GM23338 (cell line): ENCODE measurements at regions not wholly inside any gene's neighbourhood (a gene's known extent, or its start where the extent isn't known, plus 50 kb on each side); places are given as distances from the start of the nearest gene placed in this dataset.

Experiments
- ATAC-seq: fragments of 200-7000 bp; cut with Tn5 transposase; 3 replicates; pipeline ENCODE4 v1.9.1; 2020
- DNase-seq: peaks from one replicate; pipeline ENCODE4 v3.0.0-alpha.2; 2015; ENCODE audit warnings: low spot score
- H2AFZ ChIP-seq: fragments of 200-600 bp; sonication (generic); 2 replicates; pipeline ENCODE4 v1.8.0; 2016; ENCODE audit warnings: antibody characterized with exemption, mild to moderate bottlenecking, moderate library complexity
- H3F3A ChIP-seq: fragments of 200-600 bp; sonication (generic); replicated peaks from 2 replicates; pipeline ENCODE4 v1.8.0; 2017; ENCODE audit warnings: antibody characterized with exemption, mixed run types, low read depth
- H3K27ac ChIP-seq: fragments of 200-600 bp; sonication (generic); 2 replicates; pipeline ENCODE4 v1.6.1; 2016; ENCODE audit warnings: low read depth
- H3K27me3 ChIP-seq: fragments of 200-600 bp; sonication (generic); 2 replicates; pipeline ENCODE4 v1.8.0; 2016; ENCODE audit warnings: mild to moderate bottlenecking, mixed run types, moderate library complexity; ENCODE audit not compliant: insufficient read depth
- H3K36me3 ChIP-seq: fragments of 200-600 bp; sonication (generic); 2 replicates; pipeline ENCODE4 v1.8.0; 2016; ENCODE audit warnings: mild to moderate bottlenecking; ENCODE audit not compliant: insufficient read depth
- H3K4me1 ChIP-seq: fragments of 200-600 bp; sonication (generic); 2 replicates; pipeline ENCODE4 v1.8.0; 2016; ENCODE audit warnings: mild to moderate bottlenecking, moderate library complexity; ENCODE audit not compliant: insufficient read depth
- H3K4me2 ChIP-seq: fragments of 200-600 bp; sonication (generic); 2 replicates; pipeline ENCODE4 v1.7.1; 2017; ENCODE audit warnings: mixed run types
- H3K4me3 ChIP-seq: fragments of 200-600 bp; sonication (generic); 2 replicates; pipeline ENCODE4 v1.6.1; 2016; ENCODE audit warnings: mixed run types
- H3K79me2 ChIP-seq: fragments of 200-600 bp; sonication (generic); replicated peaks from 2 replicates; pipeline ENCODE4 v1.8.0; 2017; ENCODE audit warnings: mild to moderate bottlenecking; ENCODE audit not compliant: insufficient read depth
- H3K9me2 ChIP-seq: fragments of 200-600 bp; sonication (generic); 2 replicates; pipeline ENCODE4 v1.8.0; 2017; ENCODE audit not compliant: insufficient read depth
- H4K20me1 ChIP-seq: fragments of 200-600 bp; sonication (generic); replicated peaks from 2 replicates; pipeline ENCODE4 v1.8.0; 2017; ENCODE audit warnings: mild to moderate bottlenecking; ENCODE audit not compliant: insufficient read depth
- H3K27ac Mint-ChIP-seq: 2 replicates; pipeline ENCODE4 v1.8.0; 2020; ENCODE audit warnings: inconsistent platforms, mild to moderate bottlenecking, moderate library complexity, mixed read lengths
- H3K27me3 Mint-ChIP-seq: 3 replicates; pipeline ENCODE4 v1.8.0; 2022; ENCODE audit warnings: low read depth, mild to moderate bottlenecking, moderate library complexity, mixed read lengths, inconsistent platforms; ENCODE audit not compliant: insufficient read depth, poor library complexity
- H3K36me3 Mint-ChIP-seq: 3 replicates; pipeline ENCODE4 v1.8.0; 2021; ENCODE audit warnings: low read depth, mild to moderate bottlenecking, inconsistent platforms, moderate library complexity, mixed read lengths
- H3K4me1 Mint-ChIP-seq: 3 replicates; pipeline ENCODE4 v1.8.0; 2020; ENCODE audit warnings: mild to moderate bottlenecking, inconsistent platforms, mixed read lengths
- H3K4me3 Mint-ChIP-seq: 3 replicates; pipeline ENCODE4 v1.8.0; 2021; ENCODE audit warnings: moderate library complexity, mild to moderate bottlenecking, inconsistent platforms, mixed read lengths
- H3K9me3 Mint-ChIP-seq: 3 replicates; pipeline ENCODE4 v1.8.0; 2020; ENCODE audit warnings: moderate library complexity, mild to moderate bottlenecking, inconsistent platforms, mixed read lengths
- CREB1 ChIP-seq: fragments of 250-450 bp; sonication (Bioruptor Pico); IDR thresholded peaks from 2 replicates; pipeline ENCODE4 v1.5.0; 2020; ENCODE audit warnings: low read depth, mild to moderate bottlenecking, moderate library complexity
- EZH2 ChIP-seq: fragments of 200-600 bp; sonication (generic); IDR thresholded peaks from one replicate; pipeline ENCODE4 v1.8.0; 2017; ENCODE audit warnings: antibody characterized with exemption, mild to moderate bottlenecking, low read depth; ENCODE audit not compliant: unreplicated experiment
- EZH2phosphoT487 ChIP-seq: fragments of 200-600 bp; sonication (generic); IDR thresholded peaks from one replicate; pipeline ENCODE4 v1.8.1; 2018; ENCODE audit warnings: antibody characterized with exemption; ENCODE audit not compliant: unreplicated experiment
- JUNB ChIP-seq: IDR thresholded peaks from one replicate; pipeline ENCODE4 v1.6.1; 2016; ENCODE audit warnings: antibody characterized with exemption; ENCODE audit not compliant: unreplicated experiment
- NANOG ChIP-seq: IDR thresholded peaks from 2 replicates; pipeline ENCODE4 v1.6.1; 2016; ENCODE audit warnings: antibody characterized with exemption, borderline replicate concordance
- POLR2AphosphoS5 ChIP-seq: IDR thresholded peaks from 2 replicates; pipeline ENCODE4 v1.6.1; 2016; ENCODE audit warnings: antibody characterized with exemption, low read depth
- STAT1 ChIP-seq: IDR thresholded peaks from one replicate; pipeline ENCODE4 v1.6.1; 2016; ENCODE audit warnings: antibody characterized with exemption; ENCODE audit not compliant: unreplicated experiment
- ZNF114 ChIP-seq: fragments of 250-450 bp; sonication (Bioruptor Pico); IDR thresholded peaks from 2 replicates; pipeline ENCODE4 v1.5.0; 2020; ENCODE audit warnings: mild to moderate bottlenecking, moderate library complexity
- ZNF331 ChIP-seq: fragments of 250-450 bp; sonication (Bioruptor Pico); IDR thresholded peaks from 2 replicates; pipeline ENCODE4 v1.5.0; 2020; ENCODE audit warnings: low read depth, mild to moderate bottlenecking, moderate library complexity
- TF ChIP-seq, protein P1 (sequence below): fragments of 250-450 bp; sonication (Bioruptor Pico); IDR thresholded peaks from 2 replicates; pipeline ENCODE4 v1.5.0; 2020; ENCODE audit warnings: mild to moderate bottlenecking, moderate library complexity
- TF ChIP-seq, protein P2 (sequence below): IDR thresholded peaks from 2 replicates; pipeline ENCODE4 v1.6.1; 2016; ENCODE audit warnings: antibody characterized with exemption
- TF ChIP-seq, protein P3 (sequence below), 2 experiments: fragments of 200-600 bp in 1 of 2; sonication (generic) in 1 of 2; conservative IDR thresholded peaks; 2 replicates each; pipeline versions ENCODE4 v1.5.1 to v1.6.1; 2016 to 2017; ENCODE audit warnings: antibody characterized with exemption in 2 of 2, low read depth in 2 of 2, mild to moderate bottlenecking in 2 of 2, moderate library complexity in 1 of 2

DNA sequence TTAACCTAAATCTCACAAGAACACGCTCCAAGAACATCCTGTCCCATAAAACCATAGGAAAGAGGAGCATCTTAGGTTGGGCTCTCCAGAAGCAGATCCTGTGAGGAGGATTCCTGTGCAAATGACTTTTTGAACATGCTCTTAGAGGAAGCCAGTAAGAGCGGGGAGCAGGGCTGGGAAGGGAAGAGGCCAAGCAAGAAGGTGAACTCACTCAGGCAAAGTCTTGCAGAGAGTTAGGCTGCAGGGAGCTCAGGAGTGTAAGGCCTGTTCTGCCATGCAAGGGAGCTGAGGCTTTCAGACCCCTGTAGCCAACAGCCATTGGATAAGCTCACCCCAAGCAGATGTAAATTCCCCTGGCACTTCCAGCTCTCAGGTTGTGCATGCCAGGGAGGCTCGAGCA is 63.6 kb upstream of the LY86 start:
- H3K4me1 Mint-ChIP-seq = peaks cover 10% of the 10 kb centered on the region
- H3K4me2 ChIP-seq = no peak overlapping the region
- peaks cover 15% of the 10 kb centered on the region; the same call in 1 of the 2 replicates for H3K9me2 ChIP-seq
- H2AFZ ChIP-seq = no peak overlapping the region; the same call in 1 of the 2 replicates
- no peaks in the 10 kb centered on the region for H3K79me2 ChIP-seq
- DNase-seq = no peak
- H3K4me3 Mint-ChIP-seq = no peak overlapping the region
- H3K4me3 ChIP-seq = no peak overlapping the region
- peaks cover 19% of the 10 kb centered on the region; the same call in 2 of the 3 replicates for H3K9me3 Mint-ChIP-seq
- TF ChIP-seq ZNF114 (CRISPR knock-in tag) = no peak
- no peak for TF ChIP-seq POLR2AphosphoS5
- no peak for TF ChIP-seq CREB1
- no peak for TF ChIP-seq EZH2
- TF ChIP-seq, protein P1, sequence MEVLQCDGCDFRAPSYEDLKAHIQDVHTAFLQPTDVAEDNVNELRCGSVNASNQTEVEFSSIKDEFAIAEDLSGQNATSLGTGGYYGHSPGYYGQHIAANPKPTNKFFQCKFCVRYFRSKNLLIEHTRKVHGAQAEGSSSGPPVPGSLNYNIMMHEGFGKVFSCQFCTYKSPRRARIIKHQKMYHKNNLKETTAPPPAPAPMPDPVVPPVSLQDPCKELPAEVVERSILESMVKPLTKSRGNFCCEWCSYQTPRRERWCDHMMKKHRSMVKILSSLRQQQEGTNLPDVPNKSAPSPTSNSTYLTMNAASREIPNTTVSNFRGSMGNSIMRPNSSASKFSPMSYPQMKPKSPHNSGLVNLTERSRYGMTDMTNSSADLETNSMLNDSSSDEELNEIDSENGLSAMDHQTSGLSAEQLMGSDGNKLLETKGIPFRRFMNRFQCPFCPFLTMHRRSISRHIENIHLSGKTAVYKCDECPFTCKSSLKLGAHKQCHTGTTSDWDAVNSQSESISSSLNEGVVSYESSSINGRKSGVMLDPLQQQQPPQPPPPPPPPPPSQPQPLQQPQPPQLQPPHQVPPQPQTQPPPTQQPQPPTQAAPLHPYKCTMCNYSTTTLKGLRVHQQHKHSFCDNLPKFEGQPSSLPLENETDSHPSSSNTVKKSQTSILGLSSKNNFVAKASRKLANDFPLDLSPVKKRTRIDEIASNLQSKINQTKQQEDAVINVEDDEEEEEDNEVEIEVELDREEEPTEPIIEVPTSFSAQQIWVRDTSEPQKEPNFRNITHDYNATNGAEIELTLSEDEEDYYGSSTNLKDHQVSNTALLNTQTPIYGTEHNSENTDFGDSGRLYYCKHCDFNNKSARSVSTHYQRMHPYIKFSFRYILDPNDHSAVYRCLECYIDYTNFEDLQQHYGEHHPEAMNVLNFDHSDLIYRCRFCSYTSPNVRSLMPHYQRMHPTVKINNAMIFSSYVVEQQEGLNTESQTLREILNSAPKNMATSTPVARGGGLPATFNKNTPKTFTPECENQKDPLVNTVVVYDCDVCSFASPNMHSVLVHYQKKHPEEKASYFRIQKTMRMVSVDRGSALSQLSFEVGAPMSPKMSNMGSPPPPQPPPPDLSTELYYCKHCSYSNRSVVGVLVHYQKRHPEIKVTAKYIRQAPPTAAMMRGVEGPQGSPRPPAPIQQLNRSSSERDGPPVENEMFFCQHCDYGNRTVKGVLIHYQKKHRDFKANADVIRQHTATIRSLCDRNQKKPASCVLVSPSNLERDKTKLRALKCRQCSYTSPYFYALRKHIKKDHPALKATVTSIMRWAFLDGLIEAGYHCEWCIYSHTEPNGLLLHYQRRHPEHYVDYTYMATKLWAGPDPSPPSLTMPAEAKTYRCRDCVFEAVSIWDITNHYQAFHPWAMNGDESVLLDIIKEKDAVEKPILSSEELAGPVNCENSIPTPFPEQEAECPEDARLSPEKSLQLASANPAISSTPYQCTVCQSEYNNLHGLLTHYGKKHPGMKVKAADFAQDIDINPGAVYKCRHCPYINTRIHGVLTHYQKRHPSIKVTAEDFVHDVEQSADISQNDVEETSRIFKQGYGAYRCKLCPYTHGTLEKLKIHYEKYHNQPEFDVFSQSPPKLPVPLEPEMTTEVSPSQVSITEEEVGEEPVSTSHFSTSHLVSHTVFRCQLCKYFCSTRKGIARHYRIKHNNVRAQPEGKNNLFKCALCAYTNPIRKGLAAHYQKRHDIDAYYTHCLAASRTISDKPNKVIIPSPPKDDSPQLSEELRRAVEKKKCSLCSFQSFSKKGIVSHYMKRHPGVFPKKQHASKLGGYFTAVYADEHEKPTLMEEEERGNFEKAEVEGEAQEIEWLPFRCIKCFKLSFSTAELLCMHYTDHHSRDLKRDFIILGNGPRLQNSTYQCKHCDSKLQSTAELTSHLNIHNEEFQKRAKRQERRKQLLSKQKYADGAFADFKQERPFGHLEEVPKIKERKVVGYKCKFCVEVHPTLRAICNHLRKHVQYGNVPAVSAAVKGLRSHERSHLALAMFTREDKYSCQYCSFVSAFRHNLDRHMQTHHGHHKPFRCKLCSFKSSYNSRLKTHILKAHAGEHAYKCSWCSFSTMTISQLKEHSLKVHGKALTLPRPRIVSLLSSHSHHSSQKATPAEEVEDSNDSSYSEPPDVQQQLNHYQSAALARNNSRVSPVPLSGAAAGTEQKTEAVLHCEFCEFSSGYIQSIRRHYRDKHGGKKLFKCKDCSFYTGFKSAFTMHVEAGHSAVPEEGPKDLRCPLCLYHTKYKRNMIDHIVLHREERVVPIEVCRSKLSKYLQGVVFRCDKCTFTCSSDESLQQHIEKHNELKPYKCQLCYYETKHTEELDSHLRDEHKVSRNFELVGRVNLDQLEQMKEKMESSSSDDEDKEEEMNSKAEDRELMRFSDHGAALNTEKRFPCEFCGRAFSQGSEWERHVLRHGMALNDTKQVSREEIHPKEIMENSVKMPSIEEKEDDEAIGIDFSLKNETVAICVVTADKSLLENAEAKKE = no peak
- TF ChIP-seq JUNB = no peak
- no peak for TF ChIP-seq ZNF331 (CRISPR knock-in tag)
- H3F3A ChIP-seq = no peaks in the 10 kb centered on the region
- H3K27me3 ChIP-seq = no peaks in the 10 kb centered on the region
- H3K36me3 ChIP-seq = no peaks in the 10 kb centered on the region
- no peak overlapping the region for H3K27ac Mint-ChIP-seq
- H4K20me1 ChIP-seq = no peaks in the 10 kb centered on the region
- no peaks in the 10 kb centered on the region for H3K4me1 ChIP-seq
- H3K27ac ChIP-seq = no peak overlapping the region
- ATAC-seq = no peak
- peaks cover 7% of the 10 kb centered on the region; the same call in 1 of the 3 replicates for H3K36me3 Mint-ChIP-seq
- H3K27me3 Mint-ChIP-seq = no peaks in the 10 kb centered on the region

DNA sequence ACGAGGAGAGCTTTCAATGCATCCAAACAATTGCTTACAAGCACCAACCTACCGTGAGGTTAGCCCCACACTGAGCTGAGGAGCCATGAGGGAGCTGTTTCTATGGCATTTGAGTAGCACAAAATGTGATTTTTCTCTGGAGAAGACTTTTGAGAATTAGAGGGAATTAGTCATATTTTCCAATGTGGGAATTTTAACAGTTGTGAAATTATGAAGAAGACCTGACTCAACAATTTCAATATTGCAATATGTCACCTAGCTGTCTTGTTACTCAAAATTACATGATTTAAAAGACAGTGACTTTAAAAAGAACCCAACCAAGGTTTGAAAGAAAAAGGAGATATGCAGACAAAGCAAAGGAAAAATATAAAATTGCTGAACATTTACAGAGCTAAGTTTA is 62.6 kb upstream of the LY86 start:
- no peak overlapping the region for H3K4me3 Mint-ChIP-seq
- ATAC-seq = no peak
- H3K27ac Mint-ChIP-seq = no peak overlapping the region
- H3K27ac ChIP-seq = no peak overlapping the region
- H3K36me3 Mint-ChIP-seq = peaks cover 7% of the 10 kb centered on the region; the same call in 1 of the 3 replicates
- H3K9me3 Mint-ChIP-seq = peaks cover 18% of the 10 kb centered on the region; the same call in 2 of the 3 replicates
- H3K4me1 Mint-ChIP-seq = peaks cover 10% of the 10 kb centered on the region
- no peak overlapping the region for H2AFZ ChIP-seq
- H3K9me2 ChIP-seq = peaks cover 9% of the 10 kb centered on the region; the same call in 1 of the 2 replicates
- DNase-seq = no peak
- H3K4me1 ChIP-seq = no peaks in the 10 kb centered on the region
- no peaks in the 10 kb centered on the region for H3K36me3 ChIP-seq
- no peaks in the 10 kb centered on the region for H4K20me1 ChIP-seq
- no peaks in the 10 kb centered on the region for H3K27me3 Mint-ChIP-seq
- no peaks in the 10 kb centered on the region for H3F3A ChIP-seq
- no peaks in the 10 kb centered on the region for H3K79me2 ChIP-seq
- TF ChIP-seq, protein P2, sequence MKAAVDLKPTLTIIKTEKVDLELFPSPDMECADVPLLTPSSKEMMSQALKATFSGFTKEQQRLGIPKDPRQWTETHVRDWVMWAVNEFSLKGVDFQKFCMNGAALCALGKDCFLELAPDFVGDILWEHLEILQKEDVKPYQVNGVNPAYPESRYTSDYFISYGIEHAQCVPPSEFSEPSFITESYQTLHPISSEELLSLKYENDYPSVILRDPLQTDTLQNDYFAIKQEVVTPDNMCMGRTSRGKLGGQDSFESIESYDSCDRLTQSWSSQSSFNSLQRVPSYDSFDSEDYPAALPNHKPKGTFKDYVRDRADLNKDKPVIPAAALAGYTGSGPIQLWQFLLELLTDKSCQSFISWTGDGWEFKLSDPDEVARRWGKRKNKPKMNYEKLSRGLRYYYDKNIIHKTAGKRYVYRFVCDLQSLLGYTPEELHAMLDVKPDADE = no peak
- TF ChIP-seq, protein P3, sequence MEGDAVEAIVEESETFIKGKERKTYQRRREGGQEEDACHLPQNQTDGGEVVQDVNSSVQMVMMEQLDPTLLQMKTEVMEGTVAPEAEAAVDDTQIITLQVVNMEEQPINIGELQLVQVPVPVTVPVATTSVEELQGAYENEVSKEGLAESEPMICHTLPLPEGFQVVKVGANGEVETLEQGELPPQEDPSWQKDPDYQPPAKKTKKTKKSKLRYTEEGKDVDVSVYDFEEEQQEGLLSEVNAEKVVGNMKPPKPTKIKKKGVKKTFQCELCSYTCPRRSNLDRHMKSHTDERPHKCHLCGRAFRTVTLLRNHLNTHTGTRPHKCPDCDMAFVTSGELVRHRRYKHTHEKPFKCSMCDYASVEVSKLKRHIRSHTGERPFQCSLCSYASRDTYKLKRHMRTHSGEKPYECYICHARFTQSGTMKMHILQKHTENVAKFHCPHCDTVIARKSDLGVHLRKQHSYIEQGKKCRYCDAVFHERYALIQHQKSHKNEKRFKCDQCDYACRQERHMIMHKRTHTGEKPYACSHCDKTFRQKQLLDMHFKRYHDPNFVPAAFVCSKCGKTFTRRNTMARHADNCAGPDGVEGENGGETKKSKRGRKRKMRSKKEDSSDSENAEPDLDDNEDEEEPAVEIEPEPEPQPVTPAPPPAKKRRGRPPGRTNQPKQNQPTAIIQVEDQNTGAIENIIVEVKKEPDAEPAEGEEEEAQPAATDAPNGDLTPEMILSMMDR (conservative IDR thresholded peaks at IDR 0.05; ENCODE audit: low read depth in 2 of 2) = no peak
- no peak for TF ChIP-seq CREB1
- TF ChIP-seq EZH2phosphoT487 = no peak
- TF ChIP-seq NANOG = no peak
- TF ChIP-seq JUNB = no peak
- no peak for TF ChIP-seq POLR2AphosphoS5
- no peak for TF ChIP-seq STAT1
- TF ChIP-seq ZNF331 (CRISPR knock-in tag) = no peak
- no peak for TF ChIP-seq EZH2
- no peak overlapping the region for H3K4me3 ChIP-seq
- no peaks in the 10 kb centered on the region for H3K27me3 ChIP-seq
- no peak overlapping the region for H3K4me2 ChIP-seq
